SJSA1 (cell line): ENCODE measurements at regions not wholly inside any gene's neighbourhood (a gene's known extent, or its start where the extent isn't known, plus 50 kb on each side); places are given as distances from the start of the nearest gene placed in this dataset.
"Not testable (repeated sequence)": the region's sequence is repeated elsewhere in the genome, so short reads cannot be mapped to it uniquely, and the experiment has no call there.

Source experiments
- DNase-seq, 2 experiments: peaks; one replicate each; pipeline ENCODE4 v3.0.0-alpha.2; 2015 to 2020; ENCODE audit warnings: low spot score in 2 of 2, low read depth in 1 of 2
- H3K27ac ChIP-seq: fragments of 250-450 bp; sonication (Bioruptor Pico); 2 replicates; pipeline ENCODE4 v1.5.1; 2020; ENCODE audit warnings: mild to moderate bottlenecking, moderate library complexity
- H3K27me3 ChIP-seq: fragments of 250-450 bp; sonication (Bioruptor Pico); replicated peaks from 2 replicates; pipeline ENCODE4 v1.5.1; 2020; ENCODE audit warnings: mild to moderate bottlenecking, moderate library complexity
- H3K36me3 ChIP-seq: fragments of 250-450 bp; sonication (Bioruptor Pico); 2 replicates; pipeline ENCODE4 v1.5.1; 2020; ENCODE audit warnings: mild to moderate bottlenecking
- H3K4me1 ChIP-seq: fragments of 250-450 bp; sonication (Bioruptor Pico); replicated peaks from 2 replicates; pipeline ENCODE4 v1.6.1; 2021; ENCODE audit warnings: mild to moderate bottlenecking
- H3K4me3 ChIP-seq: fragments of 250-450 bp; sonication (Bioruptor Pico); 2 replicates; pipeline ENCODE4 v1.5.1; 2020; ENCODE audit warnings: mild to moderate bottlenecking
- H3K9me3 ChIP-seq: fragments of 250-450 bp; sonication (Bioruptor Pico); replicated peaks from 2 replicates; pipeline ENCODE4 v1.5.1; 2020; ENCODE audit warnings: mild to moderate bottlenecking

- no peaks in the 10 kb centered on the region for H3K4me1 ChIP-seq
- H3K27me3 ChIP-seq, result no peaks in the 10 kb centered on the region
- peak in 1 of 2 experiments; percentile 12 for DNase-seq
- no peak overlapping the region for H3K27ac ChIP-seq
- H3K36me3 ChIP-seq, result no peaks in the 10 kb centered on the region
- H3K4me3 ChIP-seq, result no peak overlapping the region
- no peaks in the 10 kb centered on the region for H3K9me3 ChIP-seq
Observed at GRCh38 chr1:60848583-60849188, 233.7 kb upstream of the NFIA start.

- Histone ChIP-seq H3K4me1 (no peaks in the 10 kb centered on the region), H3K4me3 (no peak overlapping the region), H3K9me3 (no peaks in the 10 kb centered on the region), H3K27ac (no peak overlapping the region), H3K36me3 (no peaks in the 10 kb centered on the region), H3K27me3 (no peaks in the 10 kb centered on the region)
- no peak for DNase-seq
Observed at GRCh38 chr1:60847855-60848582, 234.3 kb upstream of the NFIA start.

GRCh38 chr1:60847391-60847790, 235.0 kb upstream of the NFIA start:
- Histone ChIP-seq H3K27ac (no peak overlapping the region), H3K36me3 (no peaks in the 10 kb centered on the region), H3K4me3 (no peak overlapping the region), H3K27me3 (no peaks in the 10 kb centered on the region), H3K9me3 (no peaks in the 10 kb centered on the region), H3K4me1 (no peaks in the 10 kb centered on the region)
- DNase-seq, result no peak

- not testable (repeated sequence) for H3K27ac ChIP-seq, H3K4me3 ChIP-seq, H3K4me1 ChIP-seq, H3K36me3 ChIP-seq, DNase-seq, H3K27me3 ChIP-seq, H3K9me3 ChIP-seq
Observed at GRCh38 chr1:60845659-60846058, 236.7 kb upstream of the NFIA start.

DNA sequence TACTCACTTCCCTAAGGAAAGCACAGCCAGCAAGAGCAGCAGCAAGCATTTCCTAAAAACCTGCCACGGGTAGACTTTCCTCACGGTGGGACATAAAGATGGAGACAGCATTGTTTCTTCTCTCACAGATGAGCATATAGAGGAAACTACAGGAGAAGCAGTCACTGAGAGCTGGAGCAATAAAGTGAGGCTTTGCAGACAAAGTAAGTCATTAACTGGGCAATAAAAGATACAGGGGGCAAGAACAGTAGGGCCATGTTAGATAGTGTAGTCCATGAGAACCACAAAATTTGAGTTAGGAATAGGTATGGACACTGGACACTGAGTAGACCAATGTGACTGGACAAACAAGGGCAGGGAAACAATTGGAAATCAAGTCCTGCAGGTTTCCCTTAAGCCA, 240.1 kb upstream of the NFIA start:
- Histone ChIP-seq H3K4me3 (no peak overlapping the region), H3K27me3 (no peaks in the 10 kb centered on the region), H3K4me1 (no peaks in the 10 kb centered on the region), H3K36me3 (no peaks in the 10 kb centered on the region), H3K27ac (no peak overlapping the region), H3K9me3 (0 out of 2 replicates have a peak, but pooled peaks cover 3% of the 10 kb centered on the region)
- no peak for DNase-seq

DNA sequence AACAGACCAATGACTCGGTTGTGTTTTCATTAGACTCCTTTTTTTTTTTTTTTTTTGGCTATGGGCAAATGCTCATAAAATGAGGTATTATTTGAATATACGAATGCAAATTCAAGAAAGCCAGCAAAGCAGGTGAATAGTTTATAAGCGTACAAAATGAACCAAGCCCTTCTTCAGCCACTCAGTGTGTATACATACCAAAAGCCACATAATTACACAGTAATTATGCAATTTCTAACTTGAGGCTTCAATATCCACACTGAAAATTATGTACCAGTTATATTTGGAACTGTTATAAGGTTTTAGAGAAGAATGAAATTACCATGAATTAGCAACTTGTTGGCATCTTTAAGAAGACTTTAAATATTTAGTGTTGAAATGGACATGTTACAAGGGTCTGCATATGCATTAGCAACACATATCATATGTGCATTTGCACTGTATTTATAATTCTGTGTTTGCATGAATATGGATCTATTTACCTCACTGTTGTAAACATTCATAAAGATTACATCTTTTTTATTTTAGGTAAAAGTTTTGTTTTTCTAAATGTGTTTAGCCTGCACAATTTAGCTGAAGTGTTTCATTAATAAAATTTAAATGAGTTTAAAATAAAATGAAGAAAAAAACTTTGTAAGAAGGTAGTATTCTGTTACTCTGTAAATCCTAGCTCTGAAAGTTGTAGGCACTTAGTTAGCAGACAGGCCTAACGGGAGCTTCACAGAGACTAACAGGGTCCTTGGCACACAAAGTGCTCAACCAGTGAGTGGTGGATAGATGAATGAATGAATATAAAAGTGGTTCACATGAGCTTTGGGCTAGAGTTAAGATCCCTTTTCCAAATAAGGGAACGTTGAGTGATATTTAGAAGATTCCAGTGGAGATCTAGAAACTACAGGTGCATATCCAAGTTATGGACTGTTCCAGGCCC, 241.0 kb upstream of the NFIA start:
- Histone ChIP-seq H3K4me3 (no peak overlapping the region), H3K4me1 (no peaks in the 10 kb centered on the region), H3K9me3 (0 out of 2 replicates have a peak, but pooled peaks cover 3% of the 10 kb centered on the region), H3K36me3 (no peaks in the 10 kb centered on the region), H3K27ac (no peak overlapping the region), H3K27me3 (no peaks in the 10 kb centered on the region)
- no peak for DNase-seq

DNA sequence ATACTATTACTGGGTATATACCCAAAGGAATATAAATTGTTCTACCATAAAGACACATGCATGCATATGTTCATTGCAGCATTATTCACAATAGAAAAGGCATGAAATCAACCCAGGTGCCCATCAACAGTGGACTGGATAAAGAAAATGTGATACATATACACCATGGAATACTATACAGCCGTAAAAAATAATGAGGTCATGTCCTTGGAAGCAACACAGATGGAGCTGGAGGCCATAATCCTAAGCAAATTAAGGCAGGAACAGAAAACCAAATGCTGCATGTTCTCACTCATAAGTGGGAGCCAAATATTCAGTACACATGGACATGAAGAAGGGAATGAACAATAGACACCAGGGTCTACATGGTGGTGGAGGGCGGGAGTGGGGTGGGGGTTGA, 241.9 kb upstream of the NFIA start:
- H3K4me3 ChIP-seq, H3K36me3 ChIP-seq, H3K9me3 ChIP-seq, H3K27ac ChIP-seq, H3K27me3 ChIP-seq, DNase-seq, H3K4me1 ChIP-seq: not testable (repeated sequence)

DNA sequence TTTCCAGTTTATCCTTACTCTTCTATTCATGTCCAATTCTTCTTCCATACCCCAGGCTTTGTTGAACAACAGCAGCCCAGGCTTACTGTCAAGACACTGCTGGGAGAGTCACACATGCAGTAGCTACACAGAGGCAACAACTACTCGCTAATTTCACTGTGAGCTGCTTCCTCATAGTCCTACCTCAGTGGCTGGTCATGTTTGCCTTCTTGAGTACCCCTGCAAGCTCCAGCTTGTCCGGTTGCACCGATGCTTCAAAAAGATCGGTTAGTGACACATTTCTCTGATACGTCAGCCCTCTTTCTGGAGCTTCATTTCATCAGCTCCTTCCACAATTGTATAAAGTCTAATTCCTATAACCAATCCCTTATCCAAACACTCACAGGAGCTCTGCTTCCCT, 246.7 kb upstream of the NFIA start:
- no peak for DNase-seq
- no peaks in the 10 kb centered on the region for H3K4me1 ChIP-seq
- H3K27me3 ChIP-seq, result no peaks in the 10 kb centered on the region
- H3K36me3 ChIP-seq, result no peaks in the 10 kb centered on the region
- H3K4me3 ChIP-seq, result no peak overlapping the region
- no peak overlapping the region for H3K27ac ChIP-seq
- H3K9me3 ChIP-seq, result 0 out of 2 replicates have a peak, but pooled peaks cover 3% of the 10 kb centered on the region

GRCh38 chr1:60833173-60833572, 249.2 kb upstream of the NFIA start:
- no peaks in the 10 kb centered on the region for H3K36me3 ChIP-seq
- no peaks in the 10 kb centered on the region for H3K4me1 ChIP-seq
- DNase-seq, result no peak
- H3K27me3 ChIP-seq, result no peaks in the 10 kb centered on the region
- H3K9me3 ChIP-seq, result peaks cover 4% of the 10 kb centered on the region; the same call in 1 of the 2 replicates
- H3K27ac ChIP-seq, result no peak overlapping the region
- no peak overlapping the region for H3K4me3 ChIP-seq

DNA sequence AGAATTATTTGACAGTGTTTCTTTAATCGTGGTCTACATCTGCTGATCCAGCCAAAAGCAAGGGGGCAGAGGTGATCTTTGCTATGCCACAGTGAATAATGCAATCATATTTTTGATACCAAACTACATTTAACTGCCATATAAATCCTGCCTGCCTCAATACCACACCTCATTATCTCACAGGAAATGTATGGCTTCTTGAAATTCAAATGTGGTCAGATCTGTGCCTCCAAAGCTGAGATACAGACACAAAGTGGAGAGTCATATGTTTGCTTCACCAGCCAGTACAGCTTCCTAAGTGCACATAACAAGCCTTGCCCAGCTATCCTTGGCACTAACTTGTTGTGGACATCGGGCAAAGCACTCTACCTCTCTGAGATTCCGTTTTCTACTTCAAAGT, 250.0 kb upstream of the NFIA start:
- DNase-seq, result no peak
- Histone ChIP-seq H3K27me3 (no peaks in the 10 kb centered on the region), H3K4me1 (no peaks in the 10 kb centered on the region), H3K36me3 (no peaks in the 10 kb centered on the region), H3K9me3 (peaks cover 4% of the 10 kb centered on the region; the same call in 1 of the 2 replicates), H3K27ac (no peak overlapping the region), H3K4me3 (no peak overlapping the region)

DNA sequence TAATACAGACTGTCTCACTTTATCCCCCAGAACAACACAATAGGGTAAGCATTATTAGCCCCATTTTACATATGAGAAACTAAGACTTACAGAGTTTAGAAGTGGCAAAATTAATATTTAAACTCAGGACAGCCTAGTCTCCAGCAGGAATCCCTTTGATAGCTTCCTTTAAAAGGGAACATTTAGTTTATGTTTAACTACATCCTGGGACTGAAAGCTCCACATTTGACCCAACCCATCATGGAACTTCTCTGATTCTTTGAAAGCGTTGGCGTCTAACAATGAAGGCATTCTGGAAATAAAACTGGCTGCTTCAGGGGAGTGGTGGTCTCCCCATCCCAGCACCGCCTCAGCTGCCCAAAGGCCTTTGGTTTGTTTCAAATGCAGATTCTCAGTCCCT, 250.6 kb upstream of the NFIA start:
- Histone ChIP-seq H3K27ac (no peak overlapping the region), H3K36me3 (no peaks in the 10 kb centered on the region), H3K4me1 (no peaks in the 10 kb centered on the region), H3K4me3 (no peak overlapping the region), H3K9me3 (peaks cover 7% of the 10 kb centered on the region; the same call in 1 of the 2 replicates), H3K27me3 (no peaks in the 10 kb centered on the region)
- DNase-seq, result no peak

DNA sequence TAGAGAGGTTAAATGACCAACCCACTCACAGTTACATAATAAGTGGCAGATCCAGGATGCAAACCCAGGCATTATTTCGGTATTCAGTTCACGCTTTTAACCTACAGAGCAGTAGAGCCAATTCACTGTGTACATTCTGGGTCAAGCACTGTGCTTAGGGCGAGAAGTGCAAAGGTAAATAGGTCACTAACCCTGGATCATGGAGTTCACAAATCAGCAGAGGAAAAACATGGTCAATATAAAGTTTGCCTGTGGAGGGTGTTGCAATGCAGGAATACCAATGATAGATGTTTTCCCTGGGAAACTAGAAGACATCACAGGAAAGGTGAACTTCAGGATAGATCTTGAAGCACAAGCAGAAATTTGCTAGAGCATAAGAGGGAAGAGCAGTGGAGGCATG, 253.4 kb upstream of the NFIA start:
- no peak for DNase-seq
- H3K36me3 ChIP-seq, result no peaks in the 10 kb centered on the region
- H3K27ac ChIP-seq, result no peak overlapping the region

DNA sequence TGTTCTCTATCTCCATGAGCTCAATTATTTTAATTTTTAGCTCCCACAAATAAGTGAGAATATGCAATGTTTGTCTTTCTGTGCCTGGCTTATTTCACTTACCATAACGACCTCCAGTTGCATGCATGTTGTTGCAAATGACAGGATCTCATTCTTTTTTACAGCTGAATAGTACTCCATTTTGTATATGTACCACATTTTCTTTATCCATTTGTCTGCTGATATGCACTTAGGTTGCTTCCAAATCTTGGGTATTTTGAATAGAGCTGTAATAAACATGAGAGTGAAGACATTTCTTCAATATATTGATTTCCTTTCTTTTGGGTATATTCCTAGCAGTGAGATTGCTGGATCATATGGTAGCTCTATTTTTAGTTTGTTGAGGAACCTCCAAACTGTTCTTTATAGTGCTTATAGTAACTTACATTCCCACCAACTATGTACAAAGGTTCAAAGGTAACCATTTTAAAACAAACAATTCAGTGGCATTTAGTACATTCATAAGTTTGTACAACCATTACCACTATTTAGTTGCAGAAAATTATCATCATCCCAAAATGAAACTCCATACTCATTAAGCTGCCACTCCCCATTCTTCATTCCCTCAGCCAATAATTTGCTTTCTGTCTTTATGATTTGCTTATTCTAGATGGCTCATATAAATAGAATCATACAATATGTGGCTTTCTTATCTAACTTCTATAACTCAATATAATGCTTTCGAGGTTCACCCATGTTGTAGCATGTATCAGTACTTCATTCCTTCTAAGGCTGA, 255.9 kb upstream of the NFIA start:
- no peaks in the 10 kb centered on the region for H3K36me3 ChIP-seq
- H3K27ac ChIP-seq, result no peak overlapping the region
- H3K4me1 ChIP-seq, result no peaks in the 10 kb centered on the region
- no peak overlapping the region for H3K4me3 ChIP-seq
- H3K9me3 ChIP-seq, result peaks cover 7% of the 10 kb centered on the region; the same call in 1 of the 2 replicates
- no peaks in the 10 kb centered on the region for H3K27me3 ChIP-seq
- DNase-seq, result no peak

More for the DNA sequence above, 253.4 kb upstream of the NFIA start:
- Histone ChIP-seq H3K27me3 (no peaks in the 10 kb centered on the region), H3K9me3 (peaks cover 7% of the 10 kb centered on the region; the same call in 1 of the 2 replicates), H3K4me3 (no peak overlapping the region), H3K4me1 (no peaks in the 10 kb centered on the region)
